ENCODE measurements at regions not wholly inside any gene's neighbourhood (a gene's known extent, or its start where the extent isn't known, plus 50 kb on each side); places are given as distances from the start of the nearest gene placed in this dataset.
"Not testable (repeated sequence)": the region's sequence is repeated elsewhere in the genome, so short reads cannot be mapped to it uniquely, and the experiment has no call there.

DNA sequence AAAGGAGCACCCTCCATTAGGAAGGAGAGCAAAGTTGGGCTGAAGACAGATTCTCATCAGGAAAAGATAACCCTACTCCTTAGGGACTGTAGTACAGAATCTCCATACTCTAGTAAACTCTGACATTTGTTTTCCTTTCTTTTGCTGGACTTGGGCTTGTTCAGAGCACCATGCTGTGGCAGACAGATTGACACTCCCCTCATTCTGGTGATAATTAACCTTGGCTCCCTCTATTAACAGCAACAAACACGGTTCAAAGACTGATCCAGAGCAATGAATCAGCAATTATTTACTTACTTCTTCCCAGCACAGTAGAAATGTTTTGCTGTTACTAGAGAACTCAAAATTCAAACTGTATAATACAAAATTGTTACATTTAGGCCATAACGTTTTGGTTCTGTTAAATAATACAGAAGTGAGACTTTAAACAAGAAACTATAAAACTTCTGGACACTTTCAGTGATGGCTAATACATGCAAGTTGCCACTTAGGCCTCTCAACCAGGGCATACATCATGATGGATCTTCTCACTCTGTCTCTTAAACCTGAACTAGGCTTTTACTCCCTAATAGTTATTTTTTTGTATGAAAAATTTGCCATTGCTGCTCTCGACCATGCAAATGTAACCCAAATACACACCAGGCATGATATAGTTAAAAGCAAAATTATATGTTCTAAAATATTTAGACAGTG, 639.0 kb downstream of the IPMK start:
- intact Hi-C loops (cut with DNase I) = no loop called here
- DNase-seq = no peak

DNA sequence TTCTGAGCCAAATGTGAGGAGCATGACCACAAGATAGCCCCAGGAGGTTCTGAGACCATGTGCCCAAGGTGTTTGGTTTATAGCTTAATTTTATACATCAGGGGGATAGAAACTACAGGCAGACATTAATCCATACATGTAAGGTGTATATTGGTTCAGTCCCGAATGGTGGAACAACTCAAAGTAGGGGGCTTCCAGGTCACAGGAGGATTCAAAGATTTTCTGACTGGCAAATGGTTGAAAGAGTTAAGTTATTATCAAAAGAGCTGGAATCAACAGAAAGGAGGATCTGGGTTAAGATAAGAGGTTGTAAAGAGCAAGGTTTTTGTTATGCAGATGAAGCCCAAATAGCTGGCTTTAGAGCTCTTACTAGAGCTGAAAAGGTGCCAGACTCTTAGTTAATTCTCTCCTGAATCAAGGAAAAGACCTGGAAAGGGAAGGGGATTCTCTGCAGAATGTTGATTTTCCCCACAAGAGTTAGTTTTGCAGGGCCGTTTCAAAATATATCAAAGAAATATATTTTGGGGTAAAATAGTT, 640.0 kb downstream of the IPMK start:
- intact Hi-C loops (cut with DNase I) = no loop called here

DNA sequence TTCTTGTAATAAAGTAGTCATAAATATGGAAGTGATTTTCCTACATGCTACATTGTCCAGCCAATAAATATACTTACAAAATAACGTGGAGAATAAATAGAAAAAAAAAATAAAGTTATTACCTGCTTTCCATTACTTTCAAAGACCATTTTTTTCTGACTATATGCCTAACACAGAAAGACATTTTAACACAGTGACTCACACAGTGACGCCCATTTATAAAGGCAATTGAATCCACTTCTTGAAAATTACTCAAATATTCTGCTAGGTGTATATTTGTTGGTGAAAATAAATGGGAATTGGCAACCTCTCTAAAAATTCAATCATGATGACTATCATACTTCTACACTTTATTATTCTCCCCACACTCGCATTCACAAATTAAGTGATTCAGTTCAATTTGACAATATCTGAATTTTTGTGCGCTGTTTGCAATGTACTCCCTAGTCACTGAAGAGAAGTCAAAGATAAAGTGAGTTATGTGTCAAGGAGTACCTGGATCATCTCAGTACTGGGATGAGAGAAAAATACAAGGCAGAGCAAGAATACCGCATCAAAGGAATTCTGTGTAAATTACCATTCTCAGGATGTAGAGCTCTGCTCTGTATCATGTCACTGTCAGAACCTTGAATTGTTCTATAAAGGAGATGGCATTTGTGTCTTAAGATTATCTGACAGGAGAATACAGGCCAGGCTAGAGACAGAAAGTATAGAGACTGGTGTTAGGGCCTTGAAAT, 642.7 kb downstream of the IPMK start:
- intact Hi-C loops (cut with DNase I) = no loop called here
- DNase-seq = no peak

More for the DNA sequence above, 640.0 kb downstream of the IPMK start:
- DNase-seq = no peak

GRCh38 chr10:57624066-57624465, 643.6 kb downstream of the IPMK start:
- no peak for DNase-seq
- intact Hi-C loops (cut with DNase I) = no loop called here

GRCh38 chr10:57621466-57621865, 646.2 kb downstream of the IPMK start:
- no peak for DNase-seq
- intact Hi-C loops (cut with DNase I) = no loop called here

GRCh38 chr10:57605948-57606485, 661.7 kb downstream of the IPMK start:
- DNase-seq = no peak

GRCh38 chr10:57599440-57599839, 668.3 kb downstream of the IPMK start:
- intact Hi-C loops (cut with DNase I) = no loop called here
- DNase-seq = no peak

More at GRCh38 chr10:57605948-57606485, 661.7 kb downstream of the IPMK start:
- intact Hi-C loops (cut with DNase I) = no loop called here

GRCh38 chr10:57593983-57594573, 673.6 kb downstream of the IPMK start:
- DNase-seq = no peak
- intact Hi-C loops (cut with DNase I) = no loop called here

DNA sequence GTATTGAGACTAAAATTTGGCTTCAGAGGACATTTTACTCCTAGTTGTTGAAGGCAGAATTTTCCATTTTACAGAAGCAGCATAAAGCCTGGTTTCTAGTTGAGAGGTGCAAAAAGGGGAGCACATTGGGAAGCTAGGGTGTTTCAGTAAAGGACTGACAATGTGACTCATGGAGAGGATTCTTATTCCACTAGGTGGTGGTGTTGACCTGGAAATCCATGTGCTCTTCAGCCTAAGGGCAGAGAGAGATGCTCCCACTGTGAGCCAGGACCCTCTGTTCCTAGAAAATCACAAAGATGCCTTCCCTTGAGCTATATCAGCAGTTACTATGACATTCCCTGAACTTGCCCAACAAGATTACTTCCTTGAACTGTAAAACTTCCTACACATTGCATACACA, 687.8 kb downstream of the IPMK start:
- no peak for DNase-seq
- intact Hi-C loops (cut with DNase I) = loop anchor here (5.0 kb wide), 2 partner anchors 487 to 572 kb away; no protein-coding TSS in a partner anchor

- peak in 1 of 10 donors; percentile 45 for DNase-seq
- intact Hi-C loops (cut with DNase I) = no loop called here
Measured at GRCh38 chr10:57562211-57562610, 705.5 kb downstream of the IPMK start.

- DNase-seq = peak in 1 of 10 donors; percentile 28
- intact Hi-C loops (cut with DNase I) = not testable (repeated sequence)
Measured at GRCh38 chr10:57551774-57552173, 715.9 kb downstream of the IPMK start.

DNA sequence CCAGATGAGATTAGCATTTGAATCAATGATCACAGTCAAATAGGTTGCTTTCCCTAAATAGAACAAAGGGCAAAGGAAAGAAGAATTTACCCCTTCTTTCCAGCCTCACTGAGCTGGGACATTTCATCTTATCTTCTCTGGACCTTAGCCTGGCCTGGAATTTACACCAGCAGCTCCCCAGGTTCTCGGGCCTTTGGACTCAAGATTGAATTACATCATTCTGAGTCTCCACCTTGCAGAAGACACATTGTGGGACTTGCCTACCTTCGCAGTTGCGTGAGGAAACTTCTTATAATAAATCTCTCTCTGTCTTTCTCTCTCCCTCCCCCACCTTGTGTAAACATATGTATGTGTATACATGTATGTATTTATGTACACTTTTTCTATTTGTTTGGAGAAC, 732.4 kb downstream of the IPMK start:
- no peak for DNase-seq
- intact Hi-C loops (cut with DNase I) = no loop called here

DNA sequence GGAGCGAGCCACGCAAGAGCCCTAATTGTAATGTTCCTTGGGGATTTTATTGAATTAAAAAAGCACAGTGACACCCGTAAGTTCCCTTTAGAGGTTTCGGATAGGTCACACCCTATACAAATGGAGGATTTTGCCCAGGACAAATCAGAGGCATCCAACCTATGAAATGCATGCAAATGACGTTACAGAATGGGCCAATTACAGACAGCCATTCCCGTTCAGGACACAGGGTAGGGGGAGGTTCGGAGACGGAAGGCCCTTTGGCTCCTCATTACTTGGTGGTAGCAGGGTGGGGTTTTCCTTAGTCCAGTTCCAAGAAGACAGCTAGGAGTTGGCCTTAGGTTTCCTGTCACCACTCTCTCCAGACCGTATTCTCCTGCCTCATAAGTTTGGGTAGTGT, 754.1 kb downstream of the IPMK start:
- intact Hi-C loops (cut with DNase I) = no loop called here
- no peak for DNase-seq

DNA sequence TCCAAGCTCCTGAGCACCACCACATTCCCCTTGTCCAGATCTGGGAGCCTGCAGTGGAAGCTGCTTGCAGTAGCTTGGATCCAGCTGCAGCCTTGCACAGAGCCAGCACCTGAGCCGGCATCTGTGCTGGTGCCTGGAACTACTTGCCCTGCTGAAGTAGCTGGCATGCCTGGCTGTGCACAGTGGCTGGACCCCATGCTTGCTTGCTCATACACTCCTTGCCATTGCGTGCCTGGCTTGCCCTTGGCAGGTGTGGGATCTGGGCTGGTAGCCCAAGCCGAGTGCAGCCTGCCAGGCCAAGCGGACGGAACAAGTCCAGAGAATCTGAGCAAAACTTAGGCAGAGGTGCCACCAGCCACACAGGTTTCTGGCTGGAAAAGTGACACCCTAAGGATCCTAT, 759.9 kb downstream of the IPMK start:
- intact Hi-C loops (cut with DNase I) = no loop called here
- DNase-seq = peak in 3 of 10 donors; percentile 44 to 59 (median 50)

- DNase-seq = peak in 2 of 10 donors; percentile 56 to 72
- intact Hi-C loops (cut with DNase I) = no loop called here
Measured at GRCh38 chr10:57506414-57507094, 761.1 kb downstream of the IPMK start.

DNA sequence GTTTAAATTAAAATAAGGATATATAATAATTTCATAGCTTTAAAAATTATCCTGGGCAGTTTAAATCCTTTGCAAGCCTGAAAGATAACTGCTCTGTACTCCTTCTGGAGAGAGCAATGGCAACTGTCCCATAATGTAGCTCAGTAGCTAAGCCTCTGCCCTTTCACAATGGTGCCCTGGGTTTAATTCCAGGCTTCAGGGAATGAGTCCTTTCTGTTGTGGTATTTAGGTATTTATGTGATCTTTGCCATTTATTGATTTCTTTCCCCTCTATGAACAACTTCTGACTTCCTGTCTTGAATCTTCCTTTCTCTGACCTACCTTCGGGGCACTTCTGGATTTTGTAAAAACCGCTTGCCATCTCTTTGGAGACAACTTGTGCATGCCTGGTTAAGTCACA, 773.2 kb downstream of the IPMK start:
- intact Hi-C loops (cut with DNase I) = no loop called here
- DNase-seq = no peak

DNA sequence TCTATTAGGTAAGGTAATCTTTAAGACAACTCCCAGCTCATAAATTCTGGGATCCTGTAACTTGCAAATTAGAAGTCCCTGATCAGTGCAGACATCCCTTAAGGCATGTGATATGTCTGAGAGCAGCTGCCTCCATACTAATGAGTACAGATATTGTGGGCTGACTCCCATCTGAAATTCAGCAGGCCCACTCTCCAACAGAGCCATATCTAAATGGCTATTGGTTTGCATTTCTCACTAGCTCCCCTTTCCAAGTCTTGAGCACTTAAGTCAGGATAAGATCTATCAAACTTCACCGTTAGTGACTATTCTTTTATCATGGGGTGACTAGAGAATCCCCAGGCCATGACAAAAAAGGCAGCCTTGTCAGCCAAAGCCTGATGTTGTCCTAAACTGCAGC, 785.4 kb downstream of the IPMK start:
- intact Hi-C loops (cut with DNase I) = no loop called here
- no peak for DNase-seq

DNA sequence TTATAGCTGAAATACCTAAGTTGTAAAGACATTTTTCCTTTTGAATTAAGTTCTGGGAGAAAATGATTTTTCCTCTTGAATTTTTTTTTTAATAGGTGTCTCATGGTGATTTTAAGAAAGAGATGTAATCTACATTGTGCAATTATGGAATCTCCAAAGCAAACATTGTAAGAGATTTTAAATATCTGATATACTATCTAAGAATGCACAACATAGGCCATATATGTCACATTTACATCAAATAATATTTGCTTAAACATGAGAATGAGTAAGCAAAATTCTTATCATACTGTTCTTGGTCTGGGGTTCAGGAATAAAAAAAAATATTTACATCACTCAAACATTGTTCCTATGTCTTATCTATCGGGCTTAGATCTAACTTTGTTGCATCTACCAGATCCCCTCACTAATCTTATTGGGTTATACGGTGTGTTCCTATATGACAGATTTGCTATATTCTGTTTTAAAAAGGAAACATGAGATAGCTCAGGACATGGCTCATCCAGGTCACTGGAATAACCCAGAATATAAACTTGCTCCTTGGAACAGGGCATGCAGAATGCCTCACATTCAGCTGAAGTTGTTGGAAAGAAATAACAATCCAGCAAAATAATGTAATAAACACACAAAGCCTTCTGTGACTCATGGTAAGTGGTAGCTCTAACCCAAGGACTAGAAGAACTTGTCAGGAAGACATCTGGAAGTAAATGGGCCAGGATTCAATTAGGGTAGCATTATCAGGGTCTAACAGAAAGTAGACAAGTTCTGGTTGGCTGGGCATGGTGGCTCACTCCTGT, 794.7 kb downstream of the IPMK start:
- intact Hi-C loops (cut with DNase I) = no loop called here
- no peak for DNase-seq

GRCh38 chr10:57468894-57469432, 798.7 kb downstream of the IPMK start:
- no peak for DNase-seq
- intact Hi-C loops (cut with DNase I) = no loop called here
